Kidney (tissue), 13 donors: ENCODE measurements at regions not wholly inside any gene's neighbourhood (a gene's known extent, or its start where the extent isn't known, plus 50 kb on each side); places are given as distances from the start of the nearest gene placed in this dataset.

Experiments
- DNase-seq, 5 donors: peaks; one replicate each; pipeline ENCODE4 v3.0.0-alpha.2; 2013 to 2020
- FAIRE-seq: peaks from 2 replicates; lab custom pipeline; 2012; peaks lifted over from hg19 to GRCh38; lab: Jason Lieb, UNC
- H3K27ac ChIP-seq, 2 donors: one replicate each; pipeline ENCODE4 v1.7.0; 2013; ENCODE audit warnings: low read depth in 2 of 2, low read length in 2 of 2, inconsistent platforms in 1 of 2
- H3K27me3 ChIP-seq: one replicate; pipeline ENCODE4 v1.7.1; 2013; ENCODE audit warnings: low read length, inconsistent platforms; ENCODE audit not compliant: control insufficient read depth, insufficient read depth
- H3K36me3 ChIP-seq, 3 donors: one replicate each; pipeline versions ENCODE4 v1.7.0 to v1.7.1; 2013; ENCODE audit warnings: low read length in 3 of 3, control low read depth in 1 of 3, inconsistent platforms in 1 of 3; ENCODE audit not compliant: insufficient read depth in 3 of 3, control insufficient read depth in 2 of 3
- H3K4me1 ChIP-seq, 3 donors: one replicate each; pipeline versions ENCODE4 v1.7.0 to v1.7.1; 2013; ENCODE audit warnings: low read length in 3 of 3, inconsistent platforms in 1 of 3, low read depth in 1 of 3; ENCODE audit not compliant: control insufficient read depth in 2 of 3, insufficient read depth in 2 of 3
- H3K4me3 ChIP-seq, 3 donors: one replicate each; pipeline versions ENCODE4 v1.7.0 to v1.8.1; 2013; ENCODE audit warnings: low read length in 3 of 3, control low read depth in 1 of 3, inconsistent platforms in 1 of 3
- H3K9ac ChIP-seq, 3 donors: one replicate each; pipeline versions ENCODE4 v1.7.0 to v1.7.1; 2013; ENCODE audit warnings: low read length in 3 of 3, control low read depth in 1 of 3, inconsistent platforms in 1 of 3
- H3K9me3 ChIP-seq, 3 donors: one replicate each; pipeline versions ENCODE4 v1.7.0 to v1.7.1; 2013; ENCODE audit warnings: low read length in 3 of 3, control low read depth in 1 of 3, inconsistent platforms in 1 of 3; ENCODE audit not compliant: control insufficient read depth in 2 of 3, insufficient read depth in 1 of 3
- intact Hi-C: fragments of 100-400 bp; cut with DNase I; formaldehyde crosslinking; loops from one replicate; pipeline ENCODE4 v1.11.1; 2022
- TF ChIP-seq, protein P1 (sequence below): IDR thresholded peaks from 3 replicates; pipeline ENCODE4 v1.5.1; 2012; ENCODE audit warnings: mild to moderate bottlenecking, moderate library complexity, borderline replicate concordance; ENCODE audit not compliant: insufficient read depth; ENCODE audit errors: extremely low read depth
- donor health status: control.
- donor health status: control.
- donor health status: control.
- donor health status: control.
- donor health status: control.
- donor health status: DM: yes; HTN: yes; CAD: no.
- donor health status: Normal renal cell carcinoma (clear cell type).

DNA sequence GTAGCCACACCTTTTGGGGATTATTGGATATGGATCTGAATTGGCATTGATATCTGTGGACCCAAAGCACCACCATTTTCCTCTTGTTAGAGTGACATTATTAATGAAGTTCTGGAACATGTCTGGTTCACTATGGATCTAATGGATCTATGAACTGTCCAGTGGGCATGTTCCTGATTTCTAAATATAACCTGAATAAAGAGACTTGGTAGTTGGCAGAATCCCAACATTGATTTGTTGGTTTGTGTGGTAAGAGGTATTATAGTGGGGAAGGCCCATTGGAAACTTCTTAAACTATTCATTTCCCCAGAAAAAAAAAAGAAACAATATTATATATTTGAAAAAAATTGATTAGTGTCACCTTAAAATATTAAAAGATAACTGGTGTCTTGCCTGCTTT, 312.6 kb downstream of the HTR1B start:
- no peaks in the 10 kb centered on the region for H3K27me3 ChIP-seq
- no peak overlapping the region for H3K4me3 ChIP-seq
- intact Hi-C loops = no loop called here
- no peak overlapping the region for H3K9ac ChIP-seq
- H3K27ac ChIP-seq = no peak overlapping the region
- no peaks in the 10 kb centered on the region for H3K4me1 ChIP-seq
- FAIRE-seq (no peak), DNase-seq (no peak)
- TF ChIP-seq, protein P1, sequence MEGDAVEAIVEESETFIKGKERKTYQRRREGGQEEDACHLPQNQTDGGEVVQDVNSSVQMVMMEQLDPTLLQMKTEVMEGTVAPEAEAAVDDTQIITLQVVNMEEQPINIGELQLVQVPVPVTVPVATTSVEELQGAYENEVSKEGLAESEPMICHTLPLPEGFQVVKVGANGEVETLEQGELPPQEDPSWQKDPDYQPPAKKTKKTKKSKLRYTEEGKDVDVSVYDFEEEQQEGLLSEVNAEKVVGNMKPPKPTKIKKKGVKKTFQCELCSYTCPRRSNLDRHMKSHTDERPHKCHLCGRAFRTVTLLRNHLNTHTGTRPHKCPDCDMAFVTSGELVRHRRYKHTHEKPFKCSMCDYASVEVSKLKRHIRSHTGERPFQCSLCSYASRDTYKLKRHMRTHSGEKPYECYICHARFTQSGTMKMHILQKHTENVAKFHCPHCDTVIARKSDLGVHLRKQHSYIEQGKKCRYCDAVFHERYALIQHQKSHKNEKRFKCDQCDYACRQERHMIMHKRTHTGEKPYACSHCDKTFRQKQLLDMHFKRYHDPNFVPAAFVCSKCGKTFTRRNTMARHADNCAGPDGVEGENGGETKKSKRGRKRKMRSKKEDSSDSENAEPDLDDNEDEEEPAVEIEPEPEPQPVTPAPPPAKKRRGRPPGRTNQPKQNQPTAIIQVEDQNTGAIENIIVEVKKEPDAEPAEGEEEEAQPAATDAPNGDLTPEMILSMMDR = no peak
- no peaks in the 10 kb centered on the region for H3K36me3 ChIP-seq
- no peaks in the 10 kb centered on the region for H3K9me3 ChIP-seq

DNA sequence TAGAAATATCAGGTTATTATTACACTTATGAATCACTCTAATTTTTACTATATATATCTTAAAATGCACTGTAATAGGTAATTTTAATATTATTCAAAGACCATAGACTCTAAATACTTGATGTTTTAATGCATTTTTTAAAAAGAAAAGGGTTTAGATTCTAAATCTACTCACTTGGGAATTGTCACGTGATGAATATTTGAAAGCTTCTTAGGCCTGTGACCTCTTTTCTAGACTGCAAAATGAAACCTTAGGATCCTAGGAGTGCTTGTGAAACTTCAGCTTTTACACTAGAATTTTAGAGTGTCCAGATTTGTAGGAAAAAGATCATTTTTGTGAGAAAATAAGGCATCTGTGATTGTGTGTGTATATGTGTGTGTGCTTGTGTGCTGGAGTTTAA, 318.0 kb downstream of the HTR1B start:
- no peaks in the 10 kb centered on the region for H3K36me3 ChIP-seq
- no peak overlapping the region for H3K27ac ChIP-seq
- no peaks in the 10 kb centered on the region for H3K9me3 ChIP-seq
- TF ChIP-seq, protein P1 = no peak
- intact Hi-C loops = no loop called here
- H3K4me1 ChIP-seq = no peaks in the 10 kb centered on the region
- FAIRE-seq (no peak), DNase-seq (no peak)
- H3K4me3 ChIP-seq = no peak overlapping the region
- H3K27me3 ChIP-seq = no peaks in the 10 kb centered on the region
- no peak overlapping the region for H3K9ac ChIP-seq

DNA sequence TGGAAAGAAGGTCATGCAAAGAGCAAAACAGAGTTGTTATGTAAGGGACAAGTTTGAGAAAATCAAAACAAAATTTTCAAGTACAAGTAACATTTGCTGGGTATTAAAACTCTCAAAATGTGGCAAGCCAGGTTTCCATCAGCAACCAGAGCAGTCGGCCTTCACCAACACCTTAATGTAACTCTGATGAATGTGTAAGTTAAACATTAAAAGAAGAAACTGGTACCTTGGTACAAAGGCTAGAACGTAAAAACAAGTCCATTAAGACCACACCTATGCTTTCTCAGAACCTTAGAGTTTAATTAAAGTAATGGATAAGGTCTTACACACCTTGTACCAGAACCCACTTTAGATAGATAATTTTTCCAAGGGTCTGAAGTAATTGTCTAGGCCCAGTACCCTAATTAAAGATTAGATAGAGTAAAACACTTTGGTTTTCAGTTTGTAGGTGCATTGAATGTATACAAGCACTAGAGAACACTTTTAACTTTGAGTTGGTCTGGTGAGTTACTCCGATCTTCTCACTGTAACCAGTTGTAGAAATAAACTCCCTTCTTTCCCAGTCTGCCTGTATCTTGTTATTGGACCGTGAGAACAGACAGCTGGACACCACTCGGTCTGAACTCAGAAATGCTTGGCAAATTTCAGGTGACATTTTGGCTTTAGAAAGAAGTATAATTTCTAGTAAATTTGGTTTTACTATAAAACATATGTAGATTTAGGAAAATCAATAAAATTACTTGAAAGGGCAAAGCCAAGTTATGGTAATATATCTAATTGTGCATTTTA, 319.4 kb downstream of the HTR1B start:
- peak in 2 of 5 donors; percentile 6 to 7 for DNase-seq
- no peaks in the 10 kb centered on the region for H3K4me1 ChIP-seq
- TF ChIP-seq, protein P1 = no peak
- H3K9ac ChIP-seq = no peak overlapping the region
- no peak overlapping the region for H3K27ac ChIP-seq
- H3K36me3 ChIP-seq = no peaks in the 10 kb centered on the region
- intact Hi-C loops = no loop called here
- H3K4me3 ChIP-seq = no peak overlapping the region
- H3K9me3 ChIP-seq = no peaks in the 10 kb centered on the region
- no peaks in the 10 kb centered on the region for H3K27me3 ChIP-seq
- FAIRE-seq = no peak
